HG02981 (cell line): ENCODE measurements at regions not wholly inside any gene's neighbourhood (a gene's known extent, or its start where the extent isn't known, plus 50 kb on each side); places are given as distances from the start of the nearest gene placed in this dataset.

Source experiments
- ATAC-seq: cut with Tn5 transposase; IDR thresholded peaks from one replicate; pipeline ENCODE4 v1.9.1; 2021; ENCODE audit warnings: mild to moderate bottlenecking, moderate library complexity; ENCODE audit not compliant: unreplicated experiment

GRCh38 chr3:80542456-80542855 lies 774.7 kb upstream of the ROBO1 start:
- ATAC-seq = no peak

GRCh38 chr3:80537680-80538079 lies 769.9 kb upstream of the ROBO1 start:
- no peak for ATAC-seq

- ATAC-seq = no peak
These were observed 767.5 kb upstream of the ROBO1 start for GRCh38 chr3:80535286-80535685.

GRCh38 chr3:80533553-80533952 lies 765.8 kb upstream of the ROBO1 start:
- ATAC-seq = no peak

- no peak for ATAC-seq
These were observed 758.4 kb upstream of the ROBO1 start for GRCh38 chr3:80526153-80526552.

- no peak for ATAC-seq
These were observed 753.3 kb upstream of the ROBO1 start for GRCh38 chr3:80521081-80521480.

- ATAC-seq = no peak
These were observed 751.6 kb upstream of the ROBO1 start for GRCh38 chr3:80519436-80519835.

- no peak for ATAC-seq
These were observed 728.7 kb upstream of the ROBO1 start for GRCh38 chr3:80496452-80496851.

- no peak for ATAC-seq
These were observed 724.4 kb upstream of the ROBO1 start for GRCh38 chr3:80492162-80492561.

GRCh38 chr3:80472961-80473360 lies 705.2 kb upstream of the ROBO1 start:
- ATAC-seq = no peak

- no peak for ATAC-seq
These were observed 704.7 kb upstream of the ROBO1 start for GRCh38 chr3:80472459-80472858.

- no peak for ATAC-seq
These were observed 702.6 kb upstream of the ROBO1 start for GRCh38 chr3:80470433-80470832.

GRCh38 chr3:80465746-80466145 lies 697.9 kb upstream of the ROBO1 start:
- no peak for ATAC-seq

GRCh38 chr3:80451393-80451792 lies 683.6 kb upstream of the ROBO1 start:
- ATAC-seq = no peak

- ATAC-seq = no peak
These were observed 677.8 kb upstream of the ROBO1 start for GRCh38 chr3:80445641-80446040.

- ATAC-seq = no peak
These were observed 677.3 kb upstream of the ROBO1 start for GRCh38 chr3:80445053-80445452.

- no peak for ATAC-seq
These were observed 671.7 kb upstream of the ROBO1 start for GRCh38 chr3:80439490-80439889.

GRCh38 chr3:80434366-80434765 lies 666.6 kb upstream of the ROBO1 start:
- no peak for ATAC-seq

- no peak for ATAC-seq
These were observed 657.2 kb upstream of the ROBO1 start for GRCh38 chr3:80424951-80425350.

- no peak for ATAC-seq
These were observed 640.4 kb upstream of the ROBO1 start for GRCh38 chr3:80408030-80408721.

GRCh38 chr3:80405618-80406017 lies 637.8 kb upstream of the ROBO1 start:
- ATAC-seq = no peak

- no peak for ATAC-seq
These were observed 627.2 kb upstream of the ROBO1 start for GRCh38 chr3:80395023-80395422.

- ATAC-seq = no peak
These were observed 623.8 kb upstream of the ROBO1 start for GRCh38 chr3:80391573-80391972.
